HuH-7.5 (cell line): ENCODE measurements at regions not wholly inside any gene's neighbourhood (a gene's known extent, or its start where the extent isn't known, plus 50 kb on each side); places are given as distances from the start of the nearest gene placed in this dataset.
"Not testable (repeated sequence)": the region's sequence is repeated elsewhere in the genome, so short reads cannot be mapped to it uniquely, and the experiment has no call there.

Experiments
- DNase-seq: peaks from one replicate; pipeline ENCODE4 v3.0.0; 2011; ENCODE audit warnings: low spot score

- DNase-seq: no peak
Measured at GRCh38 chr16:11414815-11415775, 69.8 kb downstream of the RMI2 start.

GRCh38 chr16:11416228-11417001 is 71.2 kb downstream of the RMI2 start:
- no peak for DNase-seq

DNA sequence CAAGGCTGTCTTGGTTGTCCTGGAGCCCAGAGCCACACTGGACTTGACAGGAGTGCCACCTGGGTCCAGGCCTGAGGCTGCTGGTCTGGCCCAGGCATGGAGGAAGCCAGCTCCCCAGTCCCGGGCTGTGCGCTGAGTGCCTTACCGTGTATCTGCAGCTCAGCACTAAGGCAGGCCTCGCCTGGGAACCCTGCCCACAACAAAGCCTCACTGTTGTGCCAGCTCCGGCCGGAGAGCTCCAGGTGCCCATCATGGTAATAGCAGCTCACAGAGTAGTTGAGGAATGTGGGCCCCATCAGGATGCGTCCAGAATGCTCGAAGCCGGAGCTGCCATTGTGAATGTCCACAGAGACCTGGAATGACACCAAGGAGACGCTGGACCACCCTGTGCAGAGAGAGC is 72.2 kb downstream of the RMI2 start:
- no peak for DNase-seq

DNA sequence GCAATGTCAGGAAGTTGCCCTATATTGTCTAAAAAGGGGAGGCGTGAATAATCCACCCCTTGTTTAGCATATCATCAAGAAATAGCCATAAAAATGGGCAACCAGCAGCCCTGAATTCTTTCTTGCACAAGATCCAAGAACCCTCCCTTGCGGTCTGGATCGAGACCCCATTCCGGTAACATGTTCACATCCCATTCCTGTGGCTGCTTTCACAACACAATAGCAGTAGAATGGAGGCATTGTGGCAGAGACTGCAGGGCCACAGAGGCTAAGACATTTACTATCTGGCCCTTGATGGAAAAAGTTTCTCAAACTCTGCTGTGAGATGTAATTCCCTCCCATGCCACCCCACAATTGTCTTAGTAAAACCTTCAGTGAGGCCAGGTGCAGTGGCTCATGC is 73.2 kb downstream of the RMI2 start:
- DNase-seq: no peak

- DNase-seq: not testable (repeated sequence)
Measured at GRCh38 chr16:11420067-11420466, 74.8 kb downstream of the RMI2 start.

GRCh38 chr16:11420895-11421294 is 75.6 kb downstream of the RMI2 start:
- DNase-seq: no peak

DNA sequence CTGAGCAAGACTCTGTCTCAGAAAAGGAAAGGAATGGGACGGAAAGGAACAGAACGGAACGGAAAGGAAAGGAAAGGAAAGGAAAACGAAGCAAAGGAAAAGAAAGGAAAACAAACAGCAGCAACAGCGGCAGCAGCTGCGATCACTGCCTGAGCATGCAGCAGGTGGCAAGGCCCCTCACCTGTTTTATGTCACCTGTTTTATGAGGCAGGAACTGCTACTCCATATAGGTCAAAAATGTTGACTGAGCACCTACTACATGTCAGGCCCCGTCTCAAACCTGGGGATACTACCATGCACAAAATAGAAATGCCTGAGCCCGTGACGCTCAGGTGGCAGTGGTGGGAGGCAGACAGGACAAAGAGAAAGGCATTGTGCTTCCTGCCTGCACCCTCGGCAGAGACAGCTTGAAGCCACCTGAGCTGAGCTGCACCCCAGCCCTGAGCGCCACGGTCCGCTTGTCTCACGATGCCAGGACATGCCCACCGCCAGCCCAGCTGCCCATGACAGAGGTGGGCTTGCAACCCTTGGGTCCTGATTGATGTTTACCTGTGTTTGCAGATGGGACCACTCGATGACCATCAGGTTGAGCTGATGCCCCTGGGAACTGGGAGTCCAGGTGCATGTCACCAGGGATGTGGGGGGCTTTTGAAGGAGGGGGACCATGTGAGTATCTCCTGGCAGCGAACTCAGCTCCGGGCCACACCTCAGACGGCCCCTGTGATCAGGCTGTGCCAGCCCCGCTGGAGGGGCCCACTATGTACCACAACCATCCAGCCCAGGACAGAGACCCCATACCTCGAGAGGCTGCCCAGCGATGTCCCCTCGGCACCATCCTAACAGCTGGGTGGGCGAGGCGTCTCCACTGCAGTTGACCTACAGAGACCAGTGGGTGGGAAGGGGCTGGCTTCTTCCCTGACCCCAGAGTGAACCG is 77.4 kb downstream of the RMI2 start:
- DNase-seq: no peak

- no peak for DNase-seq
Measured at GRCh38 chr16:11423315-11424117, 78.3 kb downstream of the RMI2 start.

DNA sequence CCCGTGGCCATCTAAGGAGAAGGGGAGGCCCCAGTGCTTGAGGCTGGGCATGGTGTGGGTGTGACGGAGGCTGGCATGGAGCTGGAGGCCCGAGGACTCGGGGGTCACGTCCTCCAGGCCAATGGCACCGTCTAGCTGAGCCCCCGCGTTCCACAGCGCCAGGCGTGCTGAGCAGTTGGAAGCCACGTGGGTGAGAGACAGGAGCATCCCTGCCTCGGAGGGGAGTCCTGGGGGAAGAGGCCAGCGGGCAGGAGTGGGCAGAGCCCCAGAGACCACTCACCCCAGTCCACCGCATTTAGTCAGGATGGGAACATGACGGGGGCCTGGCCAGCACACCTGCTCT is 78.8 kb downstream of the RMI2 start:
- no peak for DNase-seq

DNA sequence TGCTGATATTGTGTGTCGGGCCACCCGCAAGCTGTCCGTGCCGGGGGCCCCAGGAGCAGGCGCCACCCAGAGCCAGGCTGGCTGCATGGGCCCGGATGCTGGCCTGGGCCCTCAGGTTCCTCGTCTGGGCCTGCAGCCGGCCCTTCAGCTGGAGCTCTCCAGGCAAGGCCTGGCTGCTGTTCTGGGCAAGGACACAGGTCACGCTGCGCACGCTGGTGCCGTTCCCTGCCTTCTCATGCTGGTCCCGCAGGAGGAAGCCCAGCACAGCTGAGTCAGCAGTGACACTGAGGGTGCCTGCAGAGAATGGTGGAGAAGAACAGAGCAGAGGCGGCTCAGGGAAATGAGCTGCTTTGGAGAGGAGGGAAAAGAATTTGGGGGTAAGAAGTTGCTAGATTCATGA is 79.9 kb downstream of the RMI2 start:
- no peak for DNase-seq

- DNase-seq: no peak
Measured at GRCh38 chr16:11428623-11428953, 83.3 kb downstream of the RMI2 start.

GRCh38 chr16:11429123-11429522 is 83.9 kb downstream of the RMI2 start:
- DNase-seq: no peak

- no peak for DNase-seq
Measured at GRCh38 chr16:11429823-11430222, 84.6 kb downstream of the RMI2 start.

DNA sequence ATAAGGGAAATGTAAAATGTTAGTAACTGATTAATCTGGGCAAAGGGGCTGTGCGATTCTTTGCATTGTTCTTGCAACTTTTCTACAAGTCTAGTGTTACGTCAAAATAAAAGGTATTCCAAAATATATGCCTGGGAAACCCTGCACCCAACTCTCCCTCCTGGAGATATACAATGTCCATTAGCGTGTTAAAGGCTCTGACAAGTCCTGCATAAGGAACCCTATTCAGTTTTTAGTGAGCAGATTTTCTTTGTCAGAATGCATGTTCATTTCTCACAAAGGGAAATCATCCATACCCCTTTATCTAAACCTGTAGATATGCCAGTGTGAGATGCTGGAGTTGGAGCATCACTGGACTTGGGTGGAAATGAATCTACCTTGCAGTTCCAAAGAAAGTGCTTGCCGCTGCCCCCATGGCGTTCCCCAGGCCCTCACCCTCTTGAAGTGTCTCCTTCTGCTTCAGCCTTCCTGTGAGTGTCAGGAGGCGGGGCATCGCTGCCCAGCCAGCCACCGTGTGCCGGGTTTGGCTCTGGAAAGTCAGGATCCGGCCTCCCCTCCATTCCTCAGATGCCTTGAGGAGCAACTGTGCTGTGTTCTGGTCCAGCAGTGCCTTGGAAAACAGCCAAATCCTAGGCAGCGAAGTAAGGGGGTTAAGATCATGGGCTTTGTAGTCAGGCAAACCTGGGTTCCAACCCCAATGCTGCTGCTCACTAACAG is 85.5 kb downstream of the RMI2 start:
- no peak for DNase-seq

DNA sequence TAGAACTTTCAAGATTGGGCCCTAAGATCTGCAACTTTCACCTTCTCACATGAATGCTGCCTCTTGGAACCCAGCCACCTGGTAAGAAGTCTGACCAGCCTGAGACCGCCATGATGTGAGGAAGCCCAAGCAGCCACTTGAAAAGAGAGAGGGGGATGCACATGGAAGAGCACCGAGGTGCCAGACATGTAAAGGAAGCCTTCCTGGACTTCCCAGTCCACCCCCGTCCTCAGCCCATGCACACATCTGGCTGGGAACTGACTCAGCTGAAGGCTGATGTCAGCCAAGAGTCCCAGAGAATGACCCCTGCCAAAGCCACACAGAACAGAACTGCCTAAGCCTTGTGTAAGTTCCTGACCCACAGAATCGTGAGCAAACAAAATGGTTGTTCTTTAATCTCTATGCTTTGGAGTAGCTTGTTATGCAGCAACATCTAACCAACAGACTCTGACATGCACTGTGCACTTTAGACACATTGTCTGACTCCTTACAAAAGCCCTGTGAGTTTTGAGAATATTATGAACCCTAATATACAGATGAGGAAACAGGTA is 86.7 kb downstream of the RMI2 start:
- DNase-seq: no peak

GRCh38 chr16:11432856-11433395 is 87.7 kb downstream of the RMI2 start:
- no peak for DNase-seq

DNA sequence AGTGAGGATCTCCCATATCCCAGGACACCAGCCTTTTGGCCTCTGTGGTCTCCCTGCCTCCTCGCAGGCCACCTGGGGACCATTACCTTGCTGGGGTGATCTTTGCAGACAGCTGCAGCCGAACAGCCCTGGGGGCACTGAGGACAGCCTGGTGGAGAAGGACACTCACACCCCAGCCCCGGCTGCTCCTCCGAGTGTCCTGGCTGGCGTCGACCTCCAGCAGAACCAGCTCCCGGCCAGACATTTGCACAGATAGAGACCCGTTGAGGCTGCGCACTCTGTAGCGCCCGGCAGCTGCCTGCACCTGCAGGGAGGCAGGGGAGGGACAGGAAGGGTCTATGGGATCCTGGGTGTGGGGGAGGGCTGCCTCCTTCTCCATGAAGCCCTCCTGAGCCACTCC is 90.3 kb downstream of the RMI2 start:
- DNase-seq: no peak

DNA sequence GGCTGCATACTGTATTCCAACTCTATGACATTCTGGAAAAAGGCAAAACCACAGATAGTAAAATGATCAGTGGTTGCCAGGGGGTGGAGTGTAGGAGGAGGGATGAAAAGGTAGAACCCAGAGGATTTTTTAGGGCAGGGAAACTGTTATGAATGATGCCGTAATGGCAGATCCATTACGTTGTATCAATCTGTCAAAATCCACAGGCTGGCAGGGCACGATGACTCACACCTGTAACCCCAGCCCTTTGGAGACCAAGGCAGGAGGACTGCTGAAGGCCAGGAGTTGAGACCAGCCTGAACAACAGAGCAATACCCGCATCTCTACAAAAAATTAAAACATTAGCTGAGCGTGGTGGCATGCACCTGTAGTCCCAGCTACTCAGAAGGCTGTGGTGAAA is 91.8 kb downstream of the RMI2 start:
- DNase-seq: no peak

DNA sequence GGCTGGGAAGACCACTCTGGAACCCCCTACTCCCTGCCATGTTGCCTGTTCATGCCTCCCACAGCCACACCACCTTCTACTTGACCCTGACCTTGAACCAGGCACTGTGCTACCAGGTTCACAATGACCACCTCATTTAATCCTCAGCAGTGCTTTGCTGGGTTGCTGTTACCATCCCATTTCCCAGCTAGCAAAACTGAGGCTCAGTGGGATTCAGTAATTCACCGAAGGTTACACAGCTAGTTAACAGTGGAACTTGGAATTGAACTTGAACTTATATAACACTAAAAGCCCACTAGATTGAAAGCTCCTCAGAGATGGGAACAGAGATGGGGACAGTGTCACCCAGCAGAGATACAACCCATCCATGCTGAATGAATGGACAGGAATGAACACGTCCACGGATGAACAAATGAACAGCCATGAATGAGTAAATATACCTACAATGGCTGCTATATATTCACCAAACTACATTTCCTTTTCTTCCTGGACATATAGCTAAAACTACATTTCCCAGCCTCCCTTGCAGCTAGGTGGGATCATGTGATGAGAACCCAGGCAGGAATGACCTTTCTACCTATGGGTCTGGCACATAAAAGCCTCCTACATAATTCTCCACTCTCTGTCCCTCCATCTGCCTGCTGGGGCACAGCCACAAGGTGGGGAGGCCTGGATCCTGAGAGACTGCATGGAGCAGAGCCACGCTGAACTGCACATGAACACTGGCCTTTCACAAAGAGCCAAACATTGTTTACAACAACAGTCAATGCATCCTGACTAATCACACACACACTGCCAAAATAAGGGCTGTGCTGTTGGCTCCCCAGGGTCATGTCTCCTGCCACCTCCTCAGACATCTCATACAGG is 94.8 kb downstream of the RMI2 start:
- no peak for DNase-seq
